NT2/D1 (cell line): ENCODE measurements at regions not wholly inside any gene's neighbourhood (a gene's known extent, or its start where the extent isn't known, plus 50 kb on each side); places are given as distances from the start of the nearest gene placed in this dataset.

ENCODE experiments used
- YY1 ChIP-seq: IDR thresholded peaks from 2 replicates; pipeline ENCODE4 v1.6.1; 2011; ENCODE audit not compliant: insufficient read length, insufficient read depth
- ZNF274 ChIP-seq: IDR thresholded peaks from 2 replicates; pipeline ENCODE4 v1.6.1; 2011; ENCODE audit warnings: mild to moderate bottlenecking, low read depth, low read length

DNA sequence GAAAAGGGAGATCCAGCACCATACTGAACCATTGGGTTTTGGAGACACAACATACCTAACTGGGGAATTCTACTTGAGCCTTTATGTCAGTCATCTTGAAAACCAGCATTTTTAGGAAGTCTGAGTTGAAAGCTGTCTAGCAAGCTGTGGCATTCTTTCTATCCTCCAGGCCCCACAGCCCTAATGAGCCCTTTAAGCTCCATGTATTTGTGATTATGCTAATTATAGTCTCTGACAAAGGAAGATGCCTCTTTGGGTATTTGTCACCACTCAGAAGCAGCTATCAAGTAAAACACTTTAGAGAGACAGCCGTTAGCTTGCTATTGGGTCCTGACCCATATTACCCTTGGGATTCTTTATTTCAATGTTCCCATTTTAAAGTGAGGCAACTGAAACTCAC lies 159.5 kb upstream of the MANEA start:
- no peak for TF ChIP-seq ZNF274
- no peak for TF ChIP-seq YY1
